Natural killer cell treated with Interleukin-12 subunit alpha and Interleukin-12 subunit beta and Interleukin-15 and Interleukin-18, amount 100 ng/mL, for 72 hours (primary cell): ENCODE measurements at regions not wholly inside any gene's neighbourhood (a gene's known extent, or its start where the extent isn't known, plus 50 kb on each side); places are given as distances from the start of the nearest gene placed in this dataset.

ENCODE experiments used
- ATAC-seq, 2 donors: fragments of 150-1000 bp; cut with Tn5 transposase in 1 of 2; sonication (Bioruptor Pico), chemical (Tn5 transposase) in 1 of 2; 2 replicates each; pipeline ENCODE4 v1.10.0; 2021
- DNase-seq: peaks from one replicate; pipeline ENCODE4 v3.0.0; 2022; ENCODE audit warnings: low spot score
- H3K27ac Mint-ChIP-seq, 2 donors: 1 replicate in 1 of 2; 2 replicates in 1 of 2; pipeline ENCODE4 v1.8.0; 2022; ENCODE audit warnings: mixed read lengths in 2 of 2, mild to moderate bottlenecking in 1 of 2, moderate library complexity in 1 of 2
- H3K27me3 Mint-ChIP-seq, 2 donors: 1 replicate in 1 of 2; 2 replicates in 1 of 2; pipeline ENCODE4 v1.8.0; 2022; ENCODE audit warnings: mixed read lengths in 2 of 2
- H3K36me3 Mint-ChIP-seq: one replicate; pipeline ENCODE4 v1.8.0; 2022; ENCODE audit warnings: mixed read lengths
- H3K4me1 Mint-ChIP-seq, 2 donors: 1 replicate in 1 of 2; 2 replicates in 1 of 2; pipeline ENCODE4 v1.8.0; 2022; ENCODE audit warnings: low read depth in 2 of 2, mixed read lengths in 2 of 2, mild to moderate bottlenecking in 1 of 2
- H3K4me3 Mint-ChIP-seq: one replicate; pipeline ENCODE4 v1.8.0; 2022; ENCODE audit warnings: mixed read lengths
- H3K9me3 Mint-ChIP-seq: 2 replicates; pipeline ENCODE4 v1.8.0; 2022; ENCODE audit warnings: mixed read lengths

- no peaks in the 10 kb centered on the region for H3K27me3 Mint-ChIP-seq
- H3K9me3 Mint-ChIP-seq = peaks cover 10% of the 10 kb centered on the region
- ATAC-seq = peak in 1 of 2 donors; percentile 43
- DNase-seq = no peak
- H3K27ac Mint-ChIP-seq = no peak overlapping the region
- H3K4me3 Mint-ChIP-seq = no peak overlapping the region
- H3K4me1 Mint-ChIP-seq = no peaks in the 10 kb centered on the region
- no peaks in the 10 kb centered on the region for H3K36me3 Mint-ChIP-seq
These were observed 159.1 kb upstream of the IRX2 start for GRCh38 chr5:2910401-2911175.

- Mint-ChIP-seq H3K36me3 (no peaks in the 10 kb centered on the region), H3K27me3 (no peaks in the 10 kb centered on the region), H3K4me1 (no peaks in the 10 kb centered on the region), H3K4me3 (no peak overlapping the region), H3K9me3 (peaks cover 7% of the 10 kb centered on the region), H3K27ac (no peak overlapping the region)
- ATAC-seq = no peak
- DNase-seq = no peak
These were observed 157.6 kb upstream of the IRX2 start for GRCh38 chr5:2909035-2909434.

- DNase-seq (no peak), ATAC-seq (no peak)
- H3K4me3 Mint-ChIP-seq = no peak overlapping the region
- H3K27ac Mint-ChIP-seq = no peak overlapping the region
- H3K27me3 Mint-ChIP-seq = no peaks in the 10 kb centered on the region
- H3K9me3 Mint-ChIP-seq = peaks cover 4% of the 10 kb centered on the region
- H3K36me3 Mint-ChIP-seq = no peaks in the 10 kb centered on the region
- H3K4me1 Mint-ChIP-seq = no peaks in the 10 kb centered on the region
These were observed 156.6 kb upstream of the IRX2 start for GRCh38 chr5:2908086-2908485.

- H3K27ac Mint-ChIP-seq = no peak overlapping the region
- peaks cover 5% of the 10 kb centered on the region for H3K36me3 Mint-ChIP-seq
- no peaks in the 10 kb centered on the region for H3K27me3 Mint-ChIP-seq
- no peak overlapping the region for H3K4me3 Mint-ChIP-seq
- DNase-seq (no peak), ATAC-seq (peak in 1 of 2 donors; percentile 30)
- peaks cover 3% of the 10 kb centered on the region for H3K9me3 Mint-ChIP-seq
- no peaks in the 10 kb centered on the region for H3K4me1 Mint-ChIP-seq
These were observed 155.0 kb upstream of the IRX2 start for GRCh38 chr5:2906302-2907090.

- ATAC-seq (no peak), DNase-seq (no peak)
- Mint-ChIP-seq H3K27me3 (no peaks in the 10 kb centered on the region), H3K36me3 (peaks cover 5% of the 10 kb centered on the region), H3K4me3 (no peak overlapping the region), H3K27ac (no peak overlapping the region), H3K4me1 (no peaks in the 10 kb centered on the region), H3K9me3 (peaks cover 3% of the 10 kb centered on the region)
These were observed 154.3 kb upstream of the IRX2 start for GRCh38 chr5:2905741-2906140.

- no peaks in the 10 kb centered on the region for H3K27me3 Mint-ChIP-seq
- DNase-seq = no peak
- no peak for ATAC-seq
- peaks cover 3% of the 10 kb centered on the region for H3K9me3 Mint-ChIP-seq
- H3K4me3 Mint-ChIP-seq = no peak overlapping the region
- H3K27ac Mint-ChIP-seq = no peak overlapping the region
- peaks cover 5% of the 10 kb centered on the region for H3K36me3 Mint-ChIP-seq
- H3K4me1 Mint-ChIP-seq = no peaks in the 10 kb centered on the region
These were observed 153.5 kb upstream of the IRX2 start for GRCh38 chr5:2904956-2905355.

GRCh38 chr5:2904399-2904798 is 152.9 kb upstream of the IRX2 start:
- H3K9me3 Mint-ChIP-seq = peaks cover 3% of the 10 kb centered on the region
- no peak overlapping the region for H3K27ac Mint-ChIP-seq
- no peaks in the 10 kb centered on the region for H3K27me3 Mint-ChIP-seq
- no peak overlapping the region for H3K4me3 Mint-ChIP-seq
- DNase-seq (no peak), ATAC-seq (peak in 1 of 2 donors; percentile 26)
- H3K36me3 Mint-ChIP-seq = peaks cover 5% of the 10 kb centered on the region
- H3K4me1 Mint-ChIP-seq = no peaks in the 10 kb centered on the region

- no peak overlapping the region for H3K27ac Mint-ChIP-seq
- no peaks in the 10 kb centered on the region for H3K4me1 Mint-ChIP-seq
- no peak for ATAC-seq
- no peaks in the 10 kb centered on the region for H3K27me3 Mint-ChIP-seq
- no peak for DNase-seq
- H3K9me3 Mint-ChIP-seq = peaks cover 3% of the 10 kb centered on the region
- H3K4me3 Mint-ChIP-seq = no peak overlapping the region
- peaks cover 5% of the 10 kb centered on the region for H3K36me3 Mint-ChIP-seq
These were observed 152.2 kb upstream of the IRX2 start for GRCh38 chr5:2903451-2904395.

- ATAC-seq (no peak), DNase-seq (no peak)
- Mint-ChIP-seq H3K4me1 (no peaks in the 10 kb centered on the region), H3K27me3 (no peaks in the 10 kb centered on the region), H3K4me3 (no peak overlapping the region), H3K36me3 (peaks cover 5% of the 10 kb centered on the region), H3K9me3 (peaks cover 3% of the 10 kb centered on the region), H3K27ac (no peak overlapping the region)
These were observed 151.3 kb upstream of the IRX2 start for GRCh38 chr5:2902742-2903297.

- no peak overlapping the region for H3K4me3 Mint-ChIP-seq
- peaks cover 3% of the 10 kb centered on the region for H3K9me3 Mint-ChIP-seq
- peaks cover 5% of the 10 kb centered on the region for H3K36me3 Mint-ChIP-seq
- ATAC-seq (no peak), DNase-seq (no peak)
- no peak overlapping the region for H3K27ac Mint-ChIP-seq
- H3K4me1 Mint-ChIP-seq = no peaks in the 10 kb centered on the region
- H3K27me3 Mint-ChIP-seq = no peaks in the 10 kb centered on the region
These were observed 150.7 kb upstream of the IRX2 start for GRCh38 chr5:2902186-2902585.

GRCh38 chr5:2901511-2901910 is 150.0 kb upstream of the IRX2 start:
- Mint-ChIP-seq H3K36me3 (peaks cover 5% of the 10 kb centered on the region), H3K4me3 (no peak overlapping the region), H3K4me1 (no peaks in the 10 kb centered on the region), H3K27me3 (no peaks in the 10 kb centered on the region), H3K9me3 (peaks cover 3% of the 10 kb centered on the region), H3K27ac (no peak overlapping the region)
- DNase-seq (no peak), ATAC-seq (no peak)

GRCh38 chr5:2901096-2901495 is 149.6 kb upstream of the IRX2 start:
- Mint-ChIP-seq H3K36me3 (peaks cover 5% of the 10 kb centered on the region), H3K9me3 (peaks cover 3% of the 10 kb centered on the region), H3K4me3 (no peak overlapping the region), H3K4me1 (no peaks in the 10 kb centered on the region), H3K27ac (no peak overlapping the region), H3K27me3 (no peaks in the 10 kb centered on the region)
- ATAC-seq = no peak
- DNase-seq = no peak

GRCh38 chr5:2900360-2900759 is 148.9 kb upstream of the IRX2 start:
- peaks cover 3% of the 10 kb centered on the region for H3K9me3 Mint-ChIP-seq
- no peaks in the 10 kb centered on the region for H3K27me3 Mint-ChIP-seq
- no peak overlapping the region for H3K27ac Mint-ChIP-seq
- H3K36me3 Mint-ChIP-seq = peaks cover 5% of the 10 kb centered on the region
- H3K4me3 Mint-ChIP-seq = no peak overlapping the region
- ATAC-seq (no peak), DNase-seq (no peak)
- H3K4me1 Mint-ChIP-seq = no peaks in the 10 kb centered on the region
